ACC112 (cell line): ENCODE measurements at regions not wholly inside any gene's neighbourhood (a gene's known extent, or its start where the extent isn't known, plus 50 kb on each side); places are given as distances from the start of the nearest gene placed in this dataset.
"Not testable (repeated sequence)": the region's sequence is repeated elsewhere in the genome, so short reads cannot be mapped to it uniquely, and the experiment has no call there.

ENCODE experiments used
- H2AFZ ChIP-seq: fragments of 200-600 bp; sonication (generic); one replicate; pipeline ENCODE4 v1.6.0; 2017; ENCODE audit warnings: antibody characterized with exemption, low read length; ENCODE audit not compliant: unreplicated experiment
- H3K27ac ChIP-seq: fragments of 200-600 bp; sonication (generic); 2 replicates; pipeline ENCODE4 v1.5.1; 2014; ENCODE audit warnings: low read depth, mild to moderate bottlenecking, antibody characterized with exemption, low read length, moderate library complexity
- H3K27me3 ChIP-seq: fragments of 200-600 bp; sonication (generic); 2 replicates; pipeline ENCODE4 v1.6.1; 2014; ENCODE audit warnings: mild to moderate bottlenecking, antibody characterized with exemption, low read length, moderate library complexity, mixed read lengths; ENCODE audit not compliant: insufficient read depth
- H3K36me3 ChIP-seq: fragments of 200-600 bp; sonication (generic); 2 replicates; pipeline ENCODE4 v1.6.1; 2016; ENCODE audit warnings: mild to moderate bottlenecking, antibody characterized with exemption, low read length, moderate library complexity, mixed read lengths; ENCODE audit not compliant: insufficient read depth
- H3K4me1 ChIP-seq: fragments of 200-600 bp; sonication (generic); one replicate; pipeline ENCODE4 v1.6.1; 2016; ENCODE audit warnings: low read length, mixed read lengths; ENCODE audit not compliant: insufficient read depth, unreplicated experiment, control insufficient read depth
- H3K4me3 ChIP-seq: fragments of 200-600 bp; sonication (generic); 2 replicates; pipeline ENCODE4 v1.5.1; 2014; ENCODE audit warnings: mild to moderate bottlenecking, low read depth, low read length
- H3K79me2 ChIP-seq: fragments of 200-600 bp; sonication (generic); one replicate; pipeline ENCODE4 v1.6.0; 2016; ENCODE audit warnings: low read length; ENCODE audit not compliant: control insufficient read depth, unreplicated experiment, insufficient read depth

- peaks cover 30% of the 10 kb centered on the region for H3K4me1 ChIP-seq
- H3K27me3 ChIP-seq, H3K79me2 ChIP-seq, H3K4me3 ChIP-seq, H2AFZ ChIP-seq, H3K27ac ChIP-seq, H3K36me3 ChIP-seq: not testable (repeated sequence)
Observed at GRCh38 chr7:121526210-121526609, 130.1 kb upstream of the FAM3C start.

- no peak overlapping the region for H2AFZ ChIP-seq
- H3K79me2 ChIP-seq, result no peaks in the 10 kb centered on the region
Observed at GRCh38 chr7:121525155-121525819, 129.2 kb upstream of the FAM3C start.

GRCh38 chr7:121521711-121522400 lies 125.7 kb upstream of the FAM3C start:
- H3K27me3 ChIP-seq, result no peaks in the 10 kb centered on the region
- no peak overlapping the region for H2AFZ ChIP-seq
- H3K36me3 ChIP-seq, result no peaks in the 10 kb centered on the region
- no peak overlapping the region for H3K4me3 ChIP-seq
- H3K4me1 ChIP-seq, result peaks cover 11% of the 10 kb centered on the region
- H3K27ac ChIP-seq, result no peak overlapping the region
- H3K79me2 ChIP-seq, result no peaks in the 10 kb centered on the region

More at GRCh38 chr7:121525155-121525819, 129.2 kb upstream of the FAM3C start:
- no peak overlapping the region for H3K4me3 ChIP-seq
- no peaks in the 10 kb centered on the region for H3K36me3 ChIP-seq
- H3K27me3 ChIP-seq, result no peaks in the 10 kb centered on the region
- H3K4me1 ChIP-seq, result peaks cover 25% of the 10 kb centered on the region
- no peak overlapping the region for H3K27ac ChIP-seq

GRCh38 chr7:121520911-121521310 lies 124.8 kb upstream of the FAM3C start:
- Histone ChIP-seq H3K4me3 (no peak overlapping the region), H3K36me3 (no peaks in the 10 kb centered on the region), H3K79me2 (no peaks in the 10 kb centered on the region), H3K4me1 (peaks cover 11% of the 10 kb centered on the region), H3K27me3 (no peaks in the 10 kb centered on the region), H3K27ac (no peak overlapping the region), H2AFZ (no peak overlapping the region)

- peaks cover 11% of the 10 kb centered on the region for H3K4me1 ChIP-seq
- H3K4me3 ChIP-seq, result no peak overlapping the region
- H2AFZ ChIP-seq, result peak overlapping the region; percentile 18
- H3K36me3 ChIP-seq, result no peaks in the 10 kb centered on the region
- no peaks in the 10 kb centered on the region for H3K79me2 ChIP-seq
- no peak overlapping the region for H3K27ac ChIP-seq
- no peaks in the 10 kb centered on the region for H3K27me3 ChIP-seq
Observed at GRCh38 chr7:121519548-121520521, 123.7 kb upstream of the FAM3C start.

DNA sequence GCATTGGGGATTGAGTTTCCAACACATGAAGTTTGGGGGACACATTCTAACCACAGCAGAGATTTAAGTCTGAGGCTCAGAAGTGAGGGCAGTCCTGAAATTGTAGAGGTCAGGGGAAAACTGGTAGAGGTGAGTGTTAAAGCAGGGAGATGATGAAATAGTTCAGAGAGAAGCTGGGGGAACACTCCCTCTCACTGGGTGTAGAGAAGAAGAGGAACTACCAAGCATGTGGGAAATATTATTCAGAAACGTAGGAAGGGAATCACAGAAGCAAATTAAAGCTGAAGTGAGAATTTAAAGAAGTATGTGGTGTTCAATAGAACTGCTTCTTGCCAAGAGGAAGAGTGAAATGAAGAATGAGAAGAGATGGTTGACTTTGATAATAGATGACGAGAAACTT lies 121.5 kb upstream of the FAM3C start:
- no peak overlapping the region for H3K27ac ChIP-seq
- H2AFZ ChIP-seq, result no peak overlapping the region
- no peaks in the 10 kb centered on the region for H3K79me2 ChIP-seq
- H3K27me3 ChIP-seq, result no peaks in the 10 kb centered on the region
- H3K36me3 ChIP-seq, result no peaks in the 10 kb centered on the region
- H3K4me1 ChIP-seq, result peaks cover 11% of the 10 kb centered on the region
- H3K4me3 ChIP-seq, result no peak overlapping the region

DNA sequence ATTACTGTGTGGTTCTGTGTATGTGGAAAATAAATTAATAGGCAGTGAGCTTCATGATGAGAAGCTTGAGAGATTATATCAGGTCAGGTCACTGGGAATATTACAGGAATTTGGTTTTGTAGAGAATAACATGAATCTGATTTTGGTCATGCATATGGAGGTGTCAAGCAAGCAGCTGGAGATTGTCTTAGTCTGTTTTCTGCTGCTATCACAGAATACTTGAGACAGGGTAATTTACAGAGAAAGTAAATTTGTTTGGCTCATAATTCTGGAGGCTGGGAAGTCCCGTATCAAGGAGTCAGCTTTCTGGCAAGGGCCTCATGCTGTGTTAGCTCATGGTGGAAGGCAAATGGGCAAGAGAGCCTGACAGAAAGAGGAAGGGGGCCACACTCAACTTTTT lies 120.7 kb upstream of the FAM3C start:
- Histone ChIP-seq H3K4me3 (no peak overlapping the region), H3K27me3 (no peaks in the 10 kb centered on the region), H3K36me3 (no peaks in the 10 kb centered on the region), H3K4me1 (peaks cover 8% of the 10 kb centered on the region), H3K27ac (no peak overlapping the region), H2AFZ (no peak overlapping the region), H3K79me2 (no peaks in the 10 kb centered on the region)

DNA sequence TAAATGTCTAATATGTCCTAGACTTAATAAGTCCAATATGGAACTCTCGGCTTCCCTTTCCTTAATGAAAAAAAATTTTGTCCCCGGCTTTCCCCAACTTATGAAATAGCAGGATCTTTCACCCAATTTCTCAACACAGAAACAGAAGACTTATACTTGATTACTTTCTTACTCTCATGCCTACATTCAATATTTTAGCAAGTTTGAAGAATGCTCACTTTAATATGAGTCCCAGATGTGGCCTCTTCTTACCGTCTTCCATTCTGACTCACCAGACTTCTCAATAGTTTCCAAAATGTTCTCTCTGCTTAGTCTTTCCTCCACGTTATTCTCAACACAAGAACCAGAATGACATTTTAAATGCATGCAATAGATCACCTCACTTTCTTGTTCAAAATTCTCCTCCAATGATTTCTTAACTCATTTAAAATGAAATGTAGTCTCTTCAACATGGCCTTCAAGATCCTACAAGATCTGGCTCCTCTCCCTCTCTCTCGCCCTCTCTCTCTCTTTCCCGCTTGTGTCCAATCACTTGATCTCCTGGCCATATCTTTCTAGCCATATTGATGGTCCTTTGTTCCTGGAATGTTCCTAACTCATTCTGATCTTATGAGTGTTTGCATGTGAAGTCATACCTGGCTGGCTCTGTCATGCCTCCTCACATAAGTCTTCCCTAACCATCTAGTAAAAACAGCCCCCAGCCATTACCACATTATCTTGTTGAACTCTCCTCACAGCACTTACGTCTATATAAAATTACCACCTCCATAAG lies 119.7 kb upstream of the FAM3C start:
- Histone ChIP-seq H3K4me3 (no peak overlapping the region), H3K4me1 (peaks cover 7% of the 10 kb centered on the region), H3K36me3 (no peaks in the 10 kb centered on the region), H3K79me2 (no peaks in the 10 kb centered on the region), H3K27me3 (no peaks in the 10 kb centered on the region), H2AFZ (peak overlapping the region; percentile 53), H3K27ac (no peak overlapping the region)

GRCh38 chr7:121515229-121515628 lies 119.1 kb upstream of the FAM3C start:
- Histone ChIP-seq H3K4me1 (peaks cover 4% of the 10 kb centered on the region), H2AFZ (peak overlapping the region; percentile 53), H3K79me2 (no peaks in the 10 kb centered on the region), H3K27me3 (no peaks in the 10 kb centered on the region), H3K36me3 (no peaks in the 10 kb centered on the region), H3K4me3 (no peak overlapping the region), H3K27ac (no peak overlapping the region)

DNA sequence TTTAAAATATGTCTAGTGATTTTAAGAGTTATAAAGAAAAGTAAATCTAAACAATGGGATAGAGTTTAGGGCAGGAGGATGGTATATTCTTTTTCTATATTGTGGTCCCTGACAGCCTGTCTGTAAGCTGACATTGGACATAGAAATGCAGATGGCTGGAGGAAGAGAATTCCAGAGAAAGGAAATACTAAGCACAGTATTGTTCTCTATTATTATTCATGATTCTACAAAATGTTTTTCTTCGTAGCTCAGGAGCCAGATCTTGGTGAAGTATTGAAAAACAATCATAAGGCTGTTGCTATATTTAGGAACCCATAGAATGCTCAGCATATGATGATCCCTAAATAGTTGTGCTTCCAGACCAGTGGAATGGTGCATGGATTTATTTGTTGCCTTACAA lies 117.0 kb upstream of the FAM3C start:
- Histone ChIP-seq H3K79me2 (no peaks in the 10 kb centered on the region), H3K36me3 (no peaks in the 10 kb centered on the region), H3K27ac (no peak overlapping the region), H3K4me3 (no peak overlapping the region), H2AFZ (no peak overlapping the region), H3K27me3 (no peaks in the 10 kb centered on the region), H3K4me1 (no peaks in the 10 kb centered on the region)
